ENCODE measurements at regions not wholly inside any gene's neighbourhood (a gene's known extent, or its start where the extent isn't known, plus 50 kb on each side); places are given as distances from the start of the nearest gene placed in this dataset.

DNA sequence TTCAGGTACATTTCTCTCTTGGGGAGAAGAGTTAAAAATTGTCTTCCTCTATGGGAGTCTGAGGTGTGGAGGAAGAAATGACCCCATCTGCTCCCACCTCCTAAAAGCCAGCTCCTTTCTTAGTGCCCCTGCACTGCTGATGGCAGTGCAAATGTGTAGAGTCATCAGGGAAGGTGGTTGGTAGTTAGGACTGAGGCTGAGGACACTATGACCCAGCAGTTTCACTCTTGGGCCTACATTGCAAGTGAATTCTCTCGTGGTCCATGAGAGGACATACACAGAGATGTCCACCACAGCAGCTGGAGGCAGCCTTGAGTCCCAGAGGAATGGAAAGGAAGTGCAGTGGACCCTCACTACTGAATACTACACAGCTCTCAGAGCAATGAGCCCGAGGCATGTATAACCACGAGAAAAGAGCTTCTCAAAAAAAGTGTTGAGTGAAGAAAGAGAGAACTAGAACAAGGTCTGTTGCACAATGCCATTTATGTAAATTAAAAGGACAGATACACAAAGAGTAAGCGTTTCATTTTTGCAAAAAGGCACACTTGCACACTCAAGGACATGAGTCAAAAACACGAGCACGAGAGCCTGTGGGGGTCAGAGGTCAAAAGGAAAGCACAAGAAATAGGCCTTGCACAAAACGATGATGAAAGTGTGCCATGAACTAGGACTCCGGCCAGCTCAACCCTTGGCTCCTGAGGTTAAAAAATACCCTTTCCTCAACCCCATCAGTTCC lies 164.4 kb upstream of the ADRA1D start:
- TF ChIP-seq FOXK2 (IDR thresholded peaks at IDR 0.05) (no peak), FOXM1 (IDR thresholded peaks at IDR 0.05; ENCODE audit: borderline replicate concordance) (no peak), ZNF384 (IDR thresholded peaks at IDR 0.05) (no peak), NFRKB (IDR thresholded peaks at IDR 0.05) (no peak), HDGF (IDR thresholded peaks at IDR 0.05; ENCODE audit: borderline replicate concordance) (no peak), SP1 (IDR thresholded peaks at IDR 0.05) (no peak), ARNT (IDR thresholded peaks at IDR 0.05) (no peak), FOXA1 (IDR thresholded peaks at IDR 0.05) (no peak), SUZ12 (IDR thresholded peaks at IDR 0.05) (no peak), BHLHE40 (IDR thresholded peaks at IDR 0.05; ENCODE audit: borderline replicate concordance) (no peak), L3MBTL2 (conservative IDR thresholded peaks at IDR 0.05) (no peak), ELF4 (IDR thresholded peaks at IDR 0.05) (no peak)
